Neural progenitor cell (in vitro differentiated cells): ENCODE measurements at regions not wholly inside any gene's neighbourhood (a gene's known extent, or its start where the extent isn't known, plus 50 kb on each side); places are given as distances from the start of the nearest gene placed in this dataset.

Experiments used
- EZH2 ChIP-seq: fragments of 200-600 bp; sonication (generic); IDR thresholded peaks from 2 replicates; pipeline ENCODE4 v1.6.1; 2017; ENCODE audit warnings: antibody characterized with exemption, mild to moderate bottlenecking, moderate library complexity
- TF ChIP-seq, protein P1 (sequence below): fragments of 200-600 bp; sonication (generic); IDR thresholded peaks from 2 replicates; pipeline ENCODE4 v1.5.1; 2017; ENCODE audit warnings: antibody characterized with exemption, mild to moderate bottlenecking

DNA sequence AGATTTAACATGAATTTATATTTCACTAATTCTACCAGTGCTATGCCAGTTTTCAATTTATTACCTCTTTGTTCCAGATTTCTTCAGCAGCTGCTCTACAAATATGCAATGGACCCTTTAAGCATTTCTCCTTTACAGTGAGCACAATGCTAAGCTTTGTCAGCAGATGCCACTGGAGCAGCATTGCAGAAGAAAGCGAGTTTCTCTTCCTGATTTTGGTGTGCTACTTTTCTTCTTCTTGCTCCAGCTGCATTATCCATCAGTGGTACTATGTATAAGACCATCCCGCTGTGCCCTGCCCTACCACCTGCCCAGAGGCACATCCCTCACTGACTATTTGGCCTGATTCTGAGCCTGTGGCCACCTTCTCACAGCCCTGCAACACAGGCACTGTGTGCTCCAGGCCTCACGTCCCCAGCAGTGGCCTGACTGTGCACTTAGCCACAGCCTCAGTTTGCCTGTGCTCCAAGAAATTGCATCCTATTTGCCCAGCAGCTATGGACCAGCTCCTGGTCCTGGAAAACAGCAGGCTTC, 84.1 kb downstream of the TNFAIP3 start:
- TF ChIP-seq, protein P1, sequence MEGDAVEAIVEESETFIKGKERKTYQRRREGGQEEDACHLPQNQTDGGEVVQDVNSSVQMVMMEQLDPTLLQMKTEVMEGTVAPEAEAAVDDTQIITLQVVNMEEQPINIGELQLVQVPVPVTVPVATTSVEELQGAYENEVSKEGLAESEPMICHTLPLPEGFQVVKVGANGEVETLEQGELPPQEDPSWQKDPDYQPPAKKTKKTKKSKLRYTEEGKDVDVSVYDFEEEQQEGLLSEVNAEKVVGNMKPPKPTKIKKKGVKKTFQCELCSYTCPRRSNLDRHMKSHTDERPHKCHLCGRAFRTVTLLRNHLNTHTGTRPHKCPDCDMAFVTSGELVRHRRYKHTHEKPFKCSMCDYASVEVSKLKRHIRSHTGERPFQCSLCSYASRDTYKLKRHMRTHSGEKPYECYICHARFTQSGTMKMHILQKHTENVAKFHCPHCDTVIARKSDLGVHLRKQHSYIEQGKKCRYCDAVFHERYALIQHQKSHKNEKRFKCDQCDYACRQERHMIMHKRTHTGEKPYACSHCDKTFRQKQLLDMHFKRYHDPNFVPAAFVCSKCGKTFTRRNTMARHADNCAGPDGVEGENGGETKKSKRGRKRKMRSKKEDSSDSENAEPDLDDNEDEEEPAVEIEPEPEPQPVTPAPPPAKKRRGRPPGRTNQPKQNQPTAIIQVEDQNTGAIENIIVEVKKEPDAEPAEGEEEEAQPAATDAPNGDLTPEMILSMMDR, result no peak
- TF ChIP-seq EZH2, result no peak
